ENCODE measurements at regions not wholly inside any gene's neighbourhood (a gene's known extent, or its start where the extent isn't known, plus 50 kb on each side); places are given as distances from the start of the nearest gene placed in this dataset.

- CTCF ChIA-PET: no interaction called here
- no peak overlapping the region for H3K4me3 Mint-ChIP-seq
- no peaks in the 10 kb centered on the region for H3K4me1 Mint-ChIP-seq
- no peaks in the 10 kb centered on the region for H3K27me3 Mint-ChIP-seq (ENCODE audit: low read depth)
- DNase-seq (ENCODE audit: low spot score) (no peak), ATAC-seq (no peak)
- H3K36me3 Mint-ChIP-seq: no peaks in the 10 kb centered on the region
- H3K9me3 Mint-ChIP-seq: peaks cover 5% of the 10 kb centered on the region
- POLR2A ChIA-PET: no interaction called here
- H3K27ac Mint-ChIP-seq: no peak overlapping the region
- no peak for TF ChIP-seq ETV6 (CRISPR knock-in tag; IDR thresholded peaks at IDR 0.05)
- no peak for TF ChIP-seq ZNF532 (CRISPR knock-in tag; IDR thresholded peaks at IDR 0.05; ENCODE audit: borderline replicate concordance)
- TF ChIP-seq MAX (CRISPR knock-in tag; IDR thresholded peaks at IDR 0.05): no peak
- no peak for TF ChIP-seq IRF1 (CRISPR knock-in tag; IDR thresholded peaks at IDR 0.05)
- no peak for TF ChIP-seq GABPB1 (CRISPR knock-in tag; IDR thresholded peaks at IDR 0.05)
- TF ChIP-seq USF1 (CRISPR knock-in tag; IDR thresholded peaks at IDR 0.05): no peak
- TF ChIP-seq KAT7 (CRISPR knock-in tag; IDR thresholded peaks at IDR 0.05; ENCODE audit: borderline replicate concordance): no peak
- TF ChIP-seq CTCF (IDR thresholded peaks at IDR 0.05): no peak
- TF ChIP-seq GRHL2 (CRISPR knock-in tag; IDR thresholded peaks at IDR 0.05; ENCODE audit: insufficient replicate concordance, severe bottlenecking): no peak
- no peak for TF ChIP-seq TP53 (CRISPR knock-in tag; IDR thresholded peaks at IDR 0.05)
- TF ChIP-seq E2F4 (CRISPR knock-in tag; IDR thresholded peaks at IDR 0.05; ENCODE audit: borderline replicate concordance, low read depth): no peak
- TF ChIP-seq ELF4 (CRISPR knock-in tag; IDR thresholded peaks at IDR 0.05; ENCODE audit: low read depth): no peak
- no peak for TF ChIP-seq TEAD4 (CRISPR knock-in tag; IDR thresholded peaks at IDR 0.05)
- no peak for TF ChIP-seq MLX (CRISPR knock-in tag; IDR thresholded peaks at IDR 0.05)
- no peak for TF ChIP-seq ATF6 (CRISPR knock-in tag; IDR thresholded peaks at IDR 0.05)
- TF ChIP-seq SP1 (CRISPR knock-in tag; conservative IDR thresholded peaks at IDR 0.05): no peak
- no peak for TF ChIP-seq ZBTB43 (CRISPR knock-in tag; IDR thresholded peaks at IDR 0.05)
- TF ChIP-seq ESRRA (CRISPR knock-in tag; IDR thresholded peaks at IDR 0.05; ENCODE audit: borderline replicate concordance): no peak
- TF ChIP-seq ARID4B (CRISPR knock-in tag; IDR thresholded peaks at IDR 0.05; ENCODE audit: borderline replicate concordance): no peak
- TF ChIP-seq NR2C2 (CRISPR knock-in tag; IDR thresholded peaks at IDR 0.05): no peak
Measured at GRCh38 chr20:6560978-6561377, 206.5 kb upstream of the BMP2 start.
